Fibroblast of pulmonary artery (primary cell): ENCODE measurements at regions not wholly inside any gene's neighbourhood (a gene's known extent, or its start where the extent isn't known, plus 50 kb on each side); places are given as distances from the start of the nearest gene placed in this dataset.
"Not testable (repeated sequence)": the region's sequence is repeated elsewhere in the genome, so short reads cannot be mapped to it uniquely, and the experiment has no call there.

Source experiments
- DNase-seq: peaks from one replicate; pipeline ENCODE4 v3.0.0-alpha.2; 2010; ENCODE audit warnings: low read depth
- H3K4me3 ChIP-seq: replicated peaks from 2 replicates; pipeline ENCODE4 v1.5.1; 2011; ENCODE audit warnings: low read depth, mild to moderate bottlenecking, control low read depth, low read length, moderate library complexity
- TF ChIP-seq, protein P1 (sequence below): IDR thresholded peaks from 2 replicates; pipeline ENCODE4 v1.5.1; 2011; ENCODE audit warnings: mild to moderate bottlenecking, control low read depth, low read length, inconsistent platforms; ENCODE audit errors: missing control alignments

DNA sequence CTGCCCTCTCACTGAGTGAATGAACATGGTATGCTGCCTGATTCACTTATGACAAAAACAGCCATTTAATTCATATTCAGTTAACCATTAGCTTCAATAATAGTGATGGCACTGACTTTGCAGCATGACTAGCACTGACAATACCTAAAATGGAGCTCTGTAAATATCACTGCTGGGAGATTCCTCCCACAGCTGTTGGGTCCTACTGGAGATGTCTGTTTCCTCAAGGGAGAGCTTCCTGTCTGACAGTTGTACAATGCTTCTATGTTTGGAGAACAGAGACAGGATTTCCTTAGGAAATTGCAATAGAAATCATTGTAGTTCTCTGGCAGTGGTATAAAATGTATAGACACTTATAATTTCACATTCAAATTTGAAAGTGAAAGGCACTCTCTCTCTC lies 695.9 kb upstream of the CDH8 start:
- TF ChIP-seq, protein P1, sequence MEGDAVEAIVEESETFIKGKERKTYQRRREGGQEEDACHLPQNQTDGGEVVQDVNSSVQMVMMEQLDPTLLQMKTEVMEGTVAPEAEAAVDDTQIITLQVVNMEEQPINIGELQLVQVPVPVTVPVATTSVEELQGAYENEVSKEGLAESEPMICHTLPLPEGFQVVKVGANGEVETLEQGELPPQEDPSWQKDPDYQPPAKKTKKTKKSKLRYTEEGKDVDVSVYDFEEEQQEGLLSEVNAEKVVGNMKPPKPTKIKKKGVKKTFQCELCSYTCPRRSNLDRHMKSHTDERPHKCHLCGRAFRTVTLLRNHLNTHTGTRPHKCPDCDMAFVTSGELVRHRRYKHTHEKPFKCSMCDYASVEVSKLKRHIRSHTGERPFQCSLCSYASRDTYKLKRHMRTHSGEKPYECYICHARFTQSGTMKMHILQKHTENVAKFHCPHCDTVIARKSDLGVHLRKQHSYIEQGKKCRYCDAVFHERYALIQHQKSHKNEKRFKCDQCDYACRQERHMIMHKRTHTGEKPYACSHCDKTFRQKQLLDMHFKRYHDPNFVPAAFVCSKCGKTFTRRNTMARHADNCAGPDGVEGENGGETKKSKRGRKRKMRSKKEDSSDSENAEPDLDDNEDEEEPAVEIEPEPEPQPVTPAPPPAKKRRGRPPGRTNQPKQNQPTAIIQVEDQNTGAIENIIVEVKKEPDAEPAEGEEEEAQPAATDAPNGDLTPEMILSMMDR, result no peak
- no peak overlapping the region for H3K4me3 ChIP-seq
- no peak for DNase-seq

- DNase-seq, H3K4me3 ChIP-seq: not testable (repeated sequence)
Measured at GRCh38 chr16:62724670-62725269, 688.5 kb upstream of the CDH8 start.

- no peak for DNase-seq
- no peak overlapping the region for H3K4me3 ChIP-seq
- TF ChIP-seq, protein P1, result no peak
Measured at GRCh38 chr16:62720651-62721050, 684.4 kb upstream of the CDH8 start.

- H3K4me3 ChIP-seq, result no peak overlapping the region
Measured at GRCh38 chr16:62717026-62717425, 680.8 kb upstream of the CDH8 start.

GRCh38 chr16:62715701-62716100 lies 679.5 kb upstream of the CDH8 start:
- TF ChIP-seq, protein P1, result no peak
- DNase-seq, result no peak
- H3K4me3 ChIP-seq, result no peak overlapping the region

More at GRCh38 chr16:62717026-62717425, 680.8 kb upstream of the CDH8 start:
- TF ChIP-seq, protein P1, result no peak
- DNase-seq, result no peak

GRCh38 chr16:62712566-62712965 lies 676.3 kb upstream of the CDH8 start:
- no peak overlapping the region for H3K4me3 ChIP-seq
- DNase-seq, result no peak
- TF ChIP-seq, protein P1, result no peak

DNA sequence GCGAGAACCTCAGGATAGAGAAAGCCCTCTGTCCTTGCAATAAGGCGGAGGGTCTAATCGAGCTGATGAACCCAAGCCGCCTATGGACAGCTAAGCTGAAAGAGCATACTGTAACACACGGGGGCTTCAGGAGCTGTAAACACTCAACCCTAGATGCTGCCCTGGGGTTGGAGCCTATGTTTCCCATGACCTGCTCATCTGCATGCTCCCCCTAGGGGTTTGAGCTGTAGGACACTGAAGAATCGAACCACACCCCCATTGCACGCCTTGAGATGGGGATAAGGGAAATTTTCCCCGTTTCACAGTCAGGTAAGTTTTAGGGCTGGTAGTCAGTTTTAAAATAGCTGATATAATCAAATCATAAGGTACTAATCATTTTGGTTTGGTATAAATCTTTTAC lies 675.6 kb upstream of the CDH8 start:
- DNase-seq, result no peak
- TF ChIP-seq, protein P1, result no peak

More for the DNA sequence above, 675.6 kb upstream of the CDH8 start:
- no peak overlapping the region for H3K4me3 ChIP-seq
